ENCODE measurements at regions not wholly inside any gene's neighbourhood (a gene's known extent, or its start where the extent isn't known, plus 50 kb on each side); places are given as distances from the start of the nearest gene placed in this dataset.

DNA sequence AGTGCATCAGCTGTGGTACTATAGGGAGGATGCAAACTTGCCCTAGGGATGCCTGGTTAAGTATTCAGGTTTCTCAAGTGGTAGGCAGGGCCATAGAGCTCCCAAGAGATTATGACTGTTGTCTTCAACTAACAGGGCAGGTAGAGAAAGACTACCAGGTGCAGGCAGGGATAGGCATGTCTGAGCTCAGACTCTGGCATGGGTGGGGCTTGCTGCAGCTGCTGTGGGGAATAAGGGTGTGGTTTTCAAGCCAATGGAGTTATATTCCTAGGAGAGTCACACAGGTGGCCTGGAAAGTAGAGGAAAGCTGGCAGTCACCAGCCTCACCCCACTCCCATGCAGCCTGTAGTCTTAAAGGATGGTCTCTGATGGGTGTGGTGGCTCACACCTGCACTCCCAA lies 673.4 kb upstream of the ADGRL4 start:
- H3K9me3 ChIP-seq (ENCODE audit: insufficient read depth in 2 of 2, low read depth in 1 of 2, low read length in 1 of 2): no peaks in the 10 kb centered on the region
- H4K91ac ChIP-seq (replicated peaks; ENCODE audit: insufficient read length, low read length): no peak overlapping the region
- H2BK12ac ChIP-seq (ENCODE audit: low read depth, low read length): no peak overlapping the region
- H2BK15ac ChIP-seq (ENCODE audit: low read length): no peak overlapping the region
- FAIRE-seq (no peak), DNase-seq (ENCODE audit: low read depth in 1 of 2, low spot score in 2 of 2) (no peak)
- no peaks in the 10 kb centered on the region for H3K27me3 ChIP-seq (replicated peaks in 1 of 4; ENCODE audit: control insufficient read depth in 3 of 4, extremely low read depth in 1 of 4, insufficient read depth in 3 of 4, low read length in 3 of 4)
- no peak overlapping the region for H4K5ac ChIP-seq (ENCODE audit: insufficient read length, low read depth, low read length)
- H3K79me1 ChIP-seq (ENCODE audit: low read depth, low read length): no peaks in the 10 kb centered on the region
- H3K56ac ChIP-seq (replicated peaks; ENCODE audit: insufficient read length, low read depth, low read length): no peak overlapping the region
- no peak overlapping the region for H2BK20ac ChIP-seq (ENCODE audit: low read length)
- H3K4me1 ChIP-seq (replicated peaks in 1 of 4; ENCODE audit: control insufficient read depth in 3 of 4, insufficient read depth in 4 of 4, low read length in 3 of 4): no peaks in the 10 kb centered on the region
- POLR2A ChIA-PET (ENCODE audit: partially characterized antibody): no interaction called here
- no peaks in the 10 kb centered on the region for H3K36me3 ChIP-seq (ENCODE audit: control insufficient read depth in 2 of 4, insufficient read depth in 4 of 4, low read length in 3 of 4)
- H2AFZ ChIP-seq (ENCODE audit: low read length): no peak overlapping the region
- H3K4me2 ChIP-seq (ENCODE audit: insufficient read depth in 1 of 2, low read depth in 2 of 2, low read length in 2 of 2): no peak overlapping the region
- H4K8ac ChIP-seq (ENCODE audit: extremely low read depth, insufficient read depth, low read length): peak overlapping the region; percentile 51; the same call in 1 of the 2 replicates
- H3K23me2 ChIP-seq (ENCODE audit: low read depth, low read length): no peaks in the 10 kb centered on the region
- H3K79me2 ChIP-seq (ENCODE audit: control insufficient read depth in 1 of 2, insufficient read depth in 2 of 2, low read length in 2 of 2): no peaks in the 10 kb centered on the region
- no peak overlapping the region for H3K4ac ChIP-seq (replicated peaks; ENCODE audit: insufficient read length, low read depth, low read length)
- no peak overlapping the region for H3K14ac ChIP-seq (ENCODE audit: insufficient read length)
- H2BK120ac ChIP-seq (replicated peaks; ENCODE audit: low read depth, low read length): no peak overlapping the region
- CTCF ChIA-PET (ENCODE audit: partially characterized antibody): interaction anchor here (0.7 kb wide), 2 partner anchors 57 to 175 kb away, joined by 3 read pairs; no protein-coding TSS in a partner anchor
- H2BK5ac ChIP-seq (ENCODE audit: low read depth, low read length): no peak overlapping the region
- no peak overlapping the region for H3K9ac ChIP-seq (replicated peaks in 1 of 4; ENCODE audit: extremely low read depth in 1 of 4, low read depth in 3 of 4, low read length in 3 of 4)
- no peak overlapping the region for H3K18ac ChIP-seq (ENCODE audit: extremely low read depth, low read length)
- H3K27ac ChIP-seq (ENCODE audit: low read depth, low read length): no peak overlapping the region
- no peaks in the 10 kb centered on the region for H4K20me1 ChIP-seq (replicated peaks in 1 of 2; ENCODE audit: control insufficient read depth in 1 of 2, insufficient read depth in 2 of 2, low read length in 2 of 2)
- no peak overlapping the region for H3K4me3 ChIP-seq (ENCODE audit: extremely low read depth in 1 of 4, insufficient read depth in 2 of 4, low read depth in 3 of 4, low read length in 4 of 4)
- H2AK5ac ChIP-seq (ENCODE audit: low read depth, low read length): no peak overlapping the region
- no peak overlapping the region for H3K23ac ChIP-seq (ENCODE audit: insufficient read length)
- TF ChIP-seq HDAC6 (IDR thresholded peaks at IDR 0.05; ENCODE audit: low read depth, low read length): no peak
- no peak for TF ChIP-seq EP300 (IDR thresholded peaks at IDR 0.05; ENCODE audit: borderline replicate concordance in 1 of 2, low read depth in 2 of 2, low read length in 2 of 2)
- no peak for TF ChIP-seq KDM5A (IDR thresholded peaks at IDR 0.05; ENCODE audit: low read length)
- no peak for TF ChIP-seq CHD2 (IDR thresholded peaks at IDR 0.05; ENCODE audit: low read length)
- TF ChIP-seq POLR2AphosphoS5 (IDR thresholded peaks at IDR 0.05; ENCODE audit: low read depth, low read length): no peak
- TF ChIP-seq, protein P1, sequence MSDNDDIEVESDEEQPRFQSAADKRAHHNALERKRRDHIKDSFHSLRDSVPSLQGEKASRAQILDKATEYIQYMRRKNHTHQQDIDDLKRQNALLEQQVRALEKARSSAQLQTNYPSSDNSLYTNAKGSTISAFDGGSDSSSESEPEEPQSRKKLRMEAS (IDR thresholded peaks at IDR 0.05): no peak
- TF ChIP-seq EGR1 (IDR thresholded peaks at IDR 0.05; ENCODE audit: borderline replicate concordance, low read depth, low read length): no peak
- TF ChIP-seq JUND (IDR thresholded peaks at IDR 0.05; ENCODE audit: low read length): no peak
- TF ChIP-seq KDM1A (IDR thresholded peaks at IDR 0.05; ENCODE audit: borderline replicate concordance, low read length): no peak
- no peak for TF ChIP-seq SAP30 (IDR thresholded peaks at IDR 0.05; ENCODE audit: insufficient read depth, insufficient replicate concordance, low read length)
- TF ChIP-seq TBP (IDR thresholded peaks at IDR 0.05; ENCODE audit: low read depth, low read length): no peak

Data from H1 (cell line).